Activated CD4-positive, alpha-beta T cell treated with anti-CD3 and anti-CD28 coated beads, Interleukin-2, Interleukin-6, amounts not matched to agents 100 ng/mL and 50 ng/mL, durations not matched to agents 16 hours and 8 hours (primary cell): ENCODE measurements at regions not wholly inside any gene's neighbourhood (a gene's known extent, or its start where the extent isn't known, plus 50 kb on each side); places are given as distances from the start of the nearest gene placed in this dataset.

Experiments used
- DNase-seq: peaks from one replicate; pipeline ENCODE4 v3.0.0-alpha.2; 2020

GRCh38 chr2:148567716-148568115 lies 76.8 kb upstream of the EPC2 start:
- DNase-seq = no peak

- peak; percentile 34 for DNase-seq
These were observed 76.0 kb upstream of the EPC2 start for GRCh38 chr2:148568597-148568996.

GRCh38 chr2:148569221-148569620 lies 75.3 kb upstream of the EPC2 start:
- no peak for DNase-seq

- DNase-seq = no peak
These were observed 73.6 kb upstream of the EPC2 start for GRCh38 chr2:148570989-148571388.

- DNase-seq = no peak
These were observed 66.6 kb upstream of the EPC2 start for GRCh38 chr2:148577845-148578492.

- no peak for DNase-seq
These were observed 66.1 kb upstream of the EPC2 start for GRCh38 chr2:148578493-148578884.

GRCh38 chr2:148582679-148583511 lies 61.7 kb upstream of the EPC2 start:
- DNase-seq = no peak

- DNase-seq = no peak
These were observed 58.9 kb upstream of the EPC2 start for GRCh38 chr2:148585696-148586095.

- DNase-seq = no peak
These were observed 57.9 kb upstream of the EPC2 start for GRCh38 chr2:148586522-148587128.

- peak; percentile 62 for DNase-seq
These were observed 53.9 kb upstream of the EPC2 start for GRCh38 chr2:148590612-148591011.

- no peak for DNase-seq
These were observed 51.8 kb upstream of the EPC2 start for GRCh38 chr2:148592791-148593190.

GRCh38 chr2:148593421-148593820 lies 51.1 kb upstream of the EPC2 start:
- DNase-seq = no peak

- DNase-seq = no peak
These were observed 50.3 kb upstream of the EPC2 start for GRCh38 chr2:148594216-148594615.
